OCI-LY1 (cell line): ENCODE measurements at regions not wholly inside any gene's neighbourhood (a gene's known extent, or its start where the extent isn't known, plus 50 kb on each side); places are given as distances from the start of the nearest gene placed in this dataset.

Experiments
- CTCF ChIP-seq: fragments of 200-600 bp; sonication (generic), shearing (Covaris generic); IDR thresholded peaks from 2 replicates; pipeline ENCODE4 v1.5.1; 2017; ENCODE audit warnings: mild to moderate bottlenecking, antibody characterized with exemption, low read length, moderate library complexity, mixed read lengths
- EZH2 ChIP-seq: fragments of 200-600 bp; sonication (generic), shearing (Covaris generic); IDR thresholded peaks from 2 replicates; pipeline ENCODE4 v1.8.0; 2017; ENCODE audit warnings: borderline replicate concordance, mixed run types, mild to moderate bottlenecking, antibody characterized with exemption, low read length, moderate library complexity, mixed read lengths

GRCh38 chr18:64692826-64693225 lies 543.9 kb upstream of the LINC00305 start:
- TF ChIP-seq EZH2 (no peak), CTCF (no peak)
